Ascending aorta (tissue), 2 donors: ENCODE measurements at regions not wholly inside any gene's neighbourhood (a gene's known extent, or its start where the extent isn't known, plus 50 kb on each side); places are given as distances from the start of the nearest gene placed in this dataset.

Experiments
- DNase-seq, 2 donors: peaks; one replicate each; pipeline ENCODE4 v3.0.0-alpha.2; 2019; ENCODE audit warnings: low spot score in 2 of 2
- H3K27ac ChIP-seq, 2 donors: fragments of 200-600 bp; sonication (generic); one replicate each; pipeline ENCODE4 v1.5.1; 2016 to 2017; ENCODE audit warnings: mild to moderate bottlenecking in 1 of 2
- H3K27me3 ChIP-seq: fragments of 200-600 bp; sonication (generic); one replicate; pipeline ENCODE4 v1.5.1; 2017
- H3K36me3 ChIP-seq, 2 donors: fragments of 200-600 bp; sonication (generic); one replicate each; pipeline ENCODE4 v1.5.1; 2016
- H3K4me1 ChIP-seq, 2 donors: fragments of 200-600 bp; sonication (generic); one replicate each; pipeline ENCODE4 v1.5.1; 2016 to 2017; ENCODE audit warnings: mild to moderate bottlenecking in 1 of 2
- H3K4me3 ChIP-seq, 2 donors: fragments of 200-600 bp; sonication (generic); one replicate each; pipeline ENCODE4 v1.5.1; 2016 to 2017; ENCODE audit warnings: mild to moderate bottlenecking in 1 of 2
- H3K9me3 ChIP-seq, 2 donors: fragments of 200-600 bp; sonication (generic); one replicate each; pipeline ENCODE4 v1.5.1; 2016
- intact Hi-C: fragments of 100-400 bp; cut with DNase I; formaldehyde crosslinking; loops from one replicate; pipeline ENCODE4 v1.15.1; 2023
- TF ChIP-seq, protein P1 (sequence below), 3 experiments: fragments of 200-600 bp in 2 of 3; fragments of 450-650 bp in 1 of 3; sonication (generic) in 2 of 3; IDR thresholded peaks; one replicate each; pipeline ENCODE4 v1.5.1; 2016 to 2019; ENCODE audit warnings: antibody characterized with exemption in 3 of 3, mild to moderate bottlenecking in 1 of 3, moderate library complexity in 1 of 3

DNA sequence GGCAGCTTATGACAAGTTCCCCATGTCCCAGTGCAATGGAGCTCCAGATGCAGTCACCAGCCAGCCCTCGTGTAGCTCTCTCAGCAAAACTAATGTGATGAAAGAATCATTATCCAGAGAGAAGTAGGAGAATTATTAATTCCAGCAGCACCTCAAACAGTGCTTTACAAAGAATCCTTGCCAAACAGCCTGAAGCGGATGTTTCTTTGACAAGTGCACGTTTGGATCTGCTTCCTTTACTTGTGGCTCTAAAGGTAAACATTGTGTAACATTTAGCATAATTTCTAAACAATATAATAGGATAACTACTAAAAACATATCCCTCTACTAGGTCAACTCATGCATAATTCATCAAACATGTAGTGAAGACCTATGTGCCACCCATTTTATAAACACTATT is 197.0 kb downstream of the FAM181B start:
- Histone ChIP-seq H3K9me3 (no peaks in the 10 kb centered on the region), H3K27me3 (no peaks in the 10 kb centered on the region), H3K4me3 (no peak overlapping the region), H3K36me3 (no peaks in the 10 kb centered on the region), H3K4me1 (no peaks in the 10 kb centered on the region), H3K27ac (no peak overlapping the region)
- intact Hi-C loops: no loop called here
- TF ChIP-seq, protein P1, sequence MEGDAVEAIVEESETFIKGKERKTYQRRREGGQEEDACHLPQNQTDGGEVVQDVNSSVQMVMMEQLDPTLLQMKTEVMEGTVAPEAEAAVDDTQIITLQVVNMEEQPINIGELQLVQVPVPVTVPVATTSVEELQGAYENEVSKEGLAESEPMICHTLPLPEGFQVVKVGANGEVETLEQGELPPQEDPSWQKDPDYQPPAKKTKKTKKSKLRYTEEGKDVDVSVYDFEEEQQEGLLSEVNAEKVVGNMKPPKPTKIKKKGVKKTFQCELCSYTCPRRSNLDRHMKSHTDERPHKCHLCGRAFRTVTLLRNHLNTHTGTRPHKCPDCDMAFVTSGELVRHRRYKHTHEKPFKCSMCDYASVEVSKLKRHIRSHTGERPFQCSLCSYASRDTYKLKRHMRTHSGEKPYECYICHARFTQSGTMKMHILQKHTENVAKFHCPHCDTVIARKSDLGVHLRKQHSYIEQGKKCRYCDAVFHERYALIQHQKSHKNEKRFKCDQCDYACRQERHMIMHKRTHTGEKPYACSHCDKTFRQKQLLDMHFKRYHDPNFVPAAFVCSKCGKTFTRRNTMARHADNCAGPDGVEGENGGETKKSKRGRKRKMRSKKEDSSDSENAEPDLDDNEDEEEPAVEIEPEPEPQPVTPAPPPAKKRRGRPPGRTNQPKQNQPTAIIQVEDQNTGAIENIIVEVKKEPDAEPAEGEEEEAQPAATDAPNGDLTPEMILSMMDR (IDR thresholded peaks at IDR 0.05): no peak
- no peak for DNase-seq

DNA sequence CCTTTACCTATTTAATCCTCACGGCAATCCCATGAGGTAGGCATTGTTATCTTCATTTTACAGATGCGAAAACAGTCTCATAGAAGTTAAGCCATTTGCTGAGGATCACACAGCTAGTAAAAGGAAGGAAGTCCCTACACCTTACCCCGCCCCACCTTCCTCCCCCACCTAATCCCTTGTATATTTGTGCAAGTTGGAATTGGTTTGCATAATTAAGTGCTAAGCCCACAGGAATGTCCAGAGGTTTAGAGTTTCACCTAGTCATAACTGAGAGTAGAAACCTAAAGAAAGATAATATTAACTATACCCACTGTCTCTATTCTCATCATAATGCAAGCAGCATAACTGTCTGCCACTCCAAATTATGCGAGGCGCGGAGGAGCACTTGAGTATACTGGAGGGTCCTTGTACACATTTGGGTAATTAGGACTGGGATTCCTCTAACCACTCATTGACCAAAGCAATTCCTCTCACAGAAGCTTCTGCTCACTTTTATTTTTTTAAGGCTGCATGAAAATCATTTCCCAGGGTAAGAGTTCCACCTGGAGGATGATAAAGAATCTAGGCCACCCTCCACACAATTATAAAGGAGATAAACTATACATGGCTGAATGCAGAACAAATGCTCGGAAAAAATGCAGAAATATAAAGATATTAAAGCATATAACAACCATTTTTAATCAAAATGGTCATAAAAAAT is 199.9 kb downstream of the FAM181B start:
- Histone ChIP-seq H3K27me3 (no peaks in the 10 kb centered on the region), H3K36me3 (no peaks in the 10 kb centered on the region), H3K4me1 (no peaks in the 10 kb centered on the region), H3K27ac (no peak overlapping the region), H3K9me3 (no peaks in the 10 kb centered on the region), H3K4me3 (no peak overlapping the region)
- intact Hi-C loops: no loop called here
- DNase-seq: no peak
- TF ChIP-seq, protein P1 (IDR thresholded peaks at IDR 0.05): no peak

DNA sequence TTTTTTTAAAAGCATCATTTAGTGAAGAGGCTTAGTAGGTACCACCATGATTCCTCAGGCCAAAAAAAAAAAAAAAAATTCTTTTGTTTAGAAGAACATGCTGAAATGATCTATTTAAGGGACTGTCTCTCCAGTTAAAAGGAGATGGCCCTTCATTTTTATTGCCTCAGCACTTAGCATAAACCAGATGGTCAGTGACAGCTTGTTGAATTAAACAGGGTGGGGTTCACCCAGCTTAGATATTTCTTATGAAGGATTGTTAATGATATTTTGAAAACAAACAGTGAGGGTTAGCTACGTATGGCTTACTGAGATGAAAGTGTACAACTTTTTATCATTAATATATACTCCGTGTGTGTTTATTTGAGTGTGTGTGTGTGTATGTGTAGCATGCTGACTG is 203.7 kb downstream of the FAM181B start:
- Histone ChIP-seq H3K9me3 (no peaks in the 10 kb centered on the region), H3K4me1 (no peaks in the 10 kb centered on the region), H3K27ac (no peak overlapping the region), H3K36me3 (no peaks in the 10 kb centered on the region), H3K27me3 (no peaks in the 10 kb centered on the region), H3K4me3 (no peak overlapping the region)
- DNase-seq: no peak
- intact Hi-C loops: no loop called here
- TF ChIP-seq, protein P1 (IDR thresholded peaks at IDR 0.05): no peak

DNA sequence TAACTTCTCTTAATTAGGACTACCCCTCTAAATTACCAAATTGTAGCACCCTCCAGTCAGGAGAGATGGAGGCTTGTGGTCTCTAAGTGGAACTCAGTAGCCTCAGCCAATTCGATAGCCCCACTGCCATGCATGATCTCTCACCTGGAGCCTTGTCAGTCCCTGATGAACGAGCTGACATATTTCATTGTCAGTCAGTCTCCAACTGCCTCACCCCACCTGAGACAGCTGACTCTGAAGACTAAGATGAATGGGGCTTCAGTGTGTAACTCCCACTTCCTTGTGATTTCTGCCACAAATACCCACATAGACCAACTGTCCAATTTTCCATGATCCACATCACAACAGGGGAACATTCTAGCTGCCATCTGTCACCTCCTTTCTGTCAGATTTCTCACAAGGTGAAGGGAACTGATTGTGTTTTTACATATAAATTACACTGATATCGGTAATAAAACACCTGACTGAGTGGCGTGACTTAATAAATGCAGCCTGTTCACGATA is 206.5 kb downstream of the FAM181B start:
- TF ChIP-seq, protein P1 (IDR thresholded peaks at IDR 0.05): no peak
- no peak overlapping the region for H3K4me3 ChIP-seq
- no peak for DNase-seq
- no peak overlapping the region for H3K27ac ChIP-seq
- no peaks in the 10 kb centered on the region for H3K27me3 ChIP-seq
- H3K4me1 ChIP-seq: no peaks in the 10 kb centered on the region
- intact Hi-C loops: no loop called here
- H3K9me3 ChIP-seq: no peaks in the 10 kb centered on the region
- H3K36me3 ChIP-seq: no peaks in the 10 kb centered on the region

DNA sequence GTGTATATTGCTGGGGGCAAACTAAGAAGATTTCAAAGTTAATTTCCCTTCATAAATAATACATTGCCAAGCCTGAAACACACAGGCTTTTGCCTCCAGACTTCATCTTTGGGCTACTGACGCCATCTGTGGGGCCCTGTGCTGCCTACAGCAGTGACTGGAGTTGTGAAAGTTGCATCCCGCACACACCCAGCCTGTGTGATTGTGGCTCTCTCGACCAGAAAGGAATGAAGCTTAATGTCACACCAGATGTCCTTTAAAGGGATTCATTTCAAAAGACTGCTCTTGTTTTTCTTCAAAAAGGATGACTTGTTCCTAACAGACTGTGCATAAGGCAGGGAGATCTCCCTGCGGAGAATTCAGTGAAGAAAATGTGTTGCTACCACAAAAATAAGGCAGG is 210.5 kb downstream of the FAM181B start:
- H3K9me3 ChIP-seq: no peaks in the 10 kb centered on the region
- intact Hi-C loops: no loop called here
- no peak for DNase-seq
- no peaks in the 10 kb centered on the region for H3K4me1 ChIP-seq
- TF ChIP-seq, protein P1 (IDR thresholded peaks at IDR 0.05): no peak
- H3K27me3 ChIP-seq: no peaks in the 10 kb centered on the region
- H3K27ac ChIP-seq: no peak overlapping the region
- H3K4me3 ChIP-seq: no peak overlapping the region
- H3K36me3 ChIP-seq: no peaks in the 10 kb centered on the region
